Coronary artery (tissue), 2 donors: ENCODE measurements at regions not wholly inside any gene's neighbourhood (a gene's known extent, or its start where the extent isn't known, plus 50 kb on each side); places are given as distances from the start of the nearest gene placed in this dataset.

Experiments used
- DNase-seq: peaks from one replicate; pipeline ENCODE4 v3.0.0-alpha.2; 2017; ENCODE audit warnings: low spot score
- H3K27ac ChIP-seq, 2 donors: fragments of 200-600 bp; sonication (generic); one replicate each; pipeline ENCODE4 v1.5.1; 2016 to 2019
- H3K4me3 ChIP-seq: fragments of 200-600 bp; sonication (generic); 2 replicates; pipeline ENCODE4 v1.5.1; 2016; ENCODE audit warnings: mild to moderate bottlenecking, moderate library complexity
- TF ChIP-seq, protein P1 (sequence below): fragments of 200-600 bp; sonication (generic); IDR thresholded peaks from one replicate; pipeline ENCODE4 v1.5.1; 2019; ENCODE audit warnings: antibody characterized with exemption

DNA sequence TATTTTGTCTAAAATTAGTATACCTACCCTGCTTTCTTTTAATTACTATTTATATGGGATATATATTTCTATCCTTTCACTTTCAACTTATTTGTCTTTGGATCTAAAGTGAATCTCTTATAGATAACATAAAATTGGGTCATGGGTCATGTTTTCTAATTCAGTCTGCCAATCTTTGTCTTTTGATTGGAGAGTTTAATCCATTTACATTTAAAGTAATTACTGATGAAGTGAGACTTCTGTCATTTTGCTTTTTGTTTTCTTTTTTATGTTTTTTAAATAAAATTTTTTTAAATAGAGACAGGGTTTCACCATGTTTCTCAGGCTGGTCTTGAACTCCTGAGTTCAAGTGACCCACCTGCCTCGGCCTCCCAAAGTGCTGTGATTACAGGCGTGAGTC is 50.5 kb upstream of the PRDM1 start:
- no peak for DNase-seq
- no peak overlapping the region for H3K4me3 ChIP-seq
- TF ChIP-seq, protein P1, sequence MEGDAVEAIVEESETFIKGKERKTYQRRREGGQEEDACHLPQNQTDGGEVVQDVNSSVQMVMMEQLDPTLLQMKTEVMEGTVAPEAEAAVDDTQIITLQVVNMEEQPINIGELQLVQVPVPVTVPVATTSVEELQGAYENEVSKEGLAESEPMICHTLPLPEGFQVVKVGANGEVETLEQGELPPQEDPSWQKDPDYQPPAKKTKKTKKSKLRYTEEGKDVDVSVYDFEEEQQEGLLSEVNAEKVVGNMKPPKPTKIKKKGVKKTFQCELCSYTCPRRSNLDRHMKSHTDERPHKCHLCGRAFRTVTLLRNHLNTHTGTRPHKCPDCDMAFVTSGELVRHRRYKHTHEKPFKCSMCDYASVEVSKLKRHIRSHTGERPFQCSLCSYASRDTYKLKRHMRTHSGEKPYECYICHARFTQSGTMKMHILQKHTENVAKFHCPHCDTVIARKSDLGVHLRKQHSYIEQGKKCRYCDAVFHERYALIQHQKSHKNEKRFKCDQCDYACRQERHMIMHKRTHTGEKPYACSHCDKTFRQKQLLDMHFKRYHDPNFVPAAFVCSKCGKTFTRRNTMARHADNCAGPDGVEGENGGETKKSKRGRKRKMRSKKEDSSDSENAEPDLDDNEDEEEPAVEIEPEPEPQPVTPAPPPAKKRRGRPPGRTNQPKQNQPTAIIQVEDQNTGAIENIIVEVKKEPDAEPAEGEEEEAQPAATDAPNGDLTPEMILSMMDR, result no peak
- no peak overlapping the region for H3K27ac ChIP-seq

DNA sequence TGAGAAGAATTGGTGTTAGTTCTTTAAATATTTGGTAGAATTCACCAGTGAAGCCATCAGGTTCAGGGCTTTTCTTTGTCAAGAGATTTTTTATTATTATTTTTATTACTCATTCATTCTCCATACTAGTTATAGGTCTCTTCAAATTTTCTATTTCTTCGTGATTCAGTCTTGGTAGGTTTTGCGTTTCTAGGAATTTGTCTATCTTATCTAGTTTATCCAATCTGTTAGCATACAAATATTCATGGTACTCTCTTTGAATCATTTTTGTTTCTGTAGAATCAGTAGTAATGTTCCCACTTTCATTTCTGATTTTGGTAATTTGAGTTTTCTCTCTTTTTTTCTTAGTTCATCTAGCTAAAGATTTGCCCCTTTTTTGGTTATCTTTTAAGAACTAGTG is 52.3 kb upstream of the PRDM1 start:
- DNase-seq, result no peak
- H3K27ac ChIP-seq, result no peak overlapping the region

GRCh38 chr6:106027758-106028157 is 58.4 kb upstream of the PRDM1 start:
- no peak overlapping the region for H3K4me3 ChIP-seq
- TF ChIP-seq, protein P1, result no peak
- no peak for DNase-seq
- H3K27ac ChIP-seq, result no peak overlapping the region

More for the DNA sequence above, 52.3 kb upstream of the PRDM1 start:
- no peak overlapping the region for H3K4me3 ChIP-seq
- TF ChIP-seq, protein P1, result no peak

DNA sequence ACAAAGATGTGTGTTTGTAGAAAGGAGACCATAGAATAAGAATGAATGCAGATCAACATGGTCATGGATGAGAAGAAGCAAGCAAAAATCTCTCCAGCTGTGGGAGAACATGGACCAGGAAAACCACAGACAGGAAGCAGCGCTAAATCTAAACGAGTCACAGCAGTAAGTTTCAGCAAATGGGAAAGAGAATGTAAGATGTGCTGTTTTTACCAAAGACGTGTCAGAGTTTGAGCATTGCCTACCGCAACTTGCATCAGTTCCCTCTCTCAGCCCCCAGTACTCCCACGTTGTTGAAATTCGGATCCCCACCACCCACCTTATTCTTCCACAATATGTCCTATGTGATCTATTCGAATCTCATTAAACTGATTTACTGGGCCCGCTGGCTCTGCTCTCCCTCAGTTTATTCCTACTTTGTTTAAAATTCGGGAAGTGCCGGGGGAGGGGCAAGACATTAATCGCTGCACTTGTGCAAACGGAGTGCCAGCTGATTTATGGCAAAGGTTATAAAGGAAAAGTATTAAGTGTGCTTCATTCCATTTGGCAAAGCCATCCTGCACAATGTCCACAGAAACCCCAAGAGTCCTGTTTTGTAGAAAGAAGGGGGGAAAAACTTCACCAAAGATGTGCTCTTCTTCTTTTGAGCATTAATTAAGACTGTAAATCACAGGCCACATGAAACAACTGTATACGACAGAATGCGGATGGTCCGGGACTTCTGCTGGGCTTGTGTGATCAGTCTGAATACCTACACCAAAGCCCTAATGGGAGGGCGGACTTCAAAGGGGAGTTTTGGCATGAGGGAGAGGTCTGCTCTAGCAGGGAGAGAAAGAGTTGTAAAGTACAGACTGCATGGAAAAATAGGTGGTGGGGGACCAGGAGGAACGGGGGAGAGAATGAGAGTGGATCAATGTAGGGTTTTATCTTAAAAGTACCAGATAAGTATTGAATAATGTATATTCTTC is 59.1 kb upstream of the PRDM1 start:
- DNase-seq, result no peak
- H3K27ac ChIP-seq, result no peak overlapping the region
- no peak overlapping the region for H3K4me3 ChIP-seq
- TF ChIP-seq, protein P1, result no peak

DNA sequence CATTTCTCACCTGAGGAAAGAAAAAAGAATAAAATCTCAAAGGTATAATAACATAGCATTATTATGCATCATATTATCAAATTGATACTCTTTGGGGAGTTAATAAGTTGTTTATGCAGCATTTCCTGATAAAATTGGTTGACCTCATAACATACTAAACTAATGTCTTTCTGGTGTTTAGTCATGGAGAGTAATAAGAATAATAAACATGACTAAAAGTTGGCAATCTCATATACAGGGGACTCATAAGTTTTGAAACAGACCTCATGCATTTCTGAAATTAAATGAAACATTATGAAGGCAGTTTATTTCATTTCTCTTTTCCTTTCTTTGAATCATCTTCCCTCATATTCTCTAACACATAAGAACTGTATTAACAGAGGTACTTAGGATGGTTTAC is 60.5 kb upstream of the PRDM1 start:
- no peak for DNase-seq
- TF ChIP-seq, protein P1, result no peak
- Histone ChIP-seq H3K4me3 (no peak overlapping the region), H3K27ac (no peak overlapping the region)

DNA sequence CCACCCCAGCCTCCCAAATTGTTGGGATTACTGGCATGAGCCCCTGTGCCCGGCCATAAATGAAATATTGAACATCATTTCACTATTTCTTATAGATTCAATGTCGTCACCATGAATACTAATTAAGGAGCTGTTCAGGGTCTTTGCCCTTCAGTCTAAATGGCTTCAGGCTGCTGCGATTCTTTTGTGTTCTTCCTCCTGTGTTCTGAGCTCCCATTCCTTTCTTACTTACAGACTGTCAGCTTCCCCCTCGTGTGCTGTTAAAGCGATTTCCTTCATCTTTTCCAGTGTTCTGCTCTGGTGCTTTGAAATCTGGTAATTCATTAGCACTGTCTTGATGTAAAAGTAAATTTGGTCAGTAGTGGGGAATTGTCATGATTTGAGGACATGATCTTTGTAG is 63.3 kb upstream of the PRDM1 start:
- Histone ChIP-seq H3K27ac (no peak overlapping the region), H3K4me3 (no peak overlapping the region)
- no peak for DNase-seq
- TF ChIP-seq, protein P1, result no peak

- TF ChIP-seq, protein P1, result no peak
These were observed 68.7 kb upstream of the PRDM1 start for GRCh38 chr6:106017454-106017853.

More at GRCh38 chr6:106017454-106017853, 68.7 kb upstream of the PRDM1 start:
- no peak for DNase-seq
- H3K27ac ChIP-seq, result no peak overlapping the region
- no peak overlapping the region for H3K4me3 ChIP-seq
